HL-60 (cell line): ENCODE measurements at regions not wholly inside any gene's neighbourhood (a gene's known extent, or its start where the extent isn't known, plus 50 kb on each side); places are given as distances from the start of the nearest gene placed in this dataset.

ENCODE experiments used
- DNase-seq, 2 experiments: peaks; one replicate each; pipeline ENCODE4 v3.0.0-alpha.2; 2010 to 2020; ENCODE audit warnings: low read depth in 1 of 2, low spot score in 1 of 2
- H3K27ac ChIP-seq: fragments of 250-450 bp; sonication (Bioruptor Pico); replicated peaks from 2 replicates; pipeline ENCODE4 v1.5.1; 2020; ENCODE audit warnings: mild to moderate bottlenecking, moderate library complexity
- H3K27me3 ChIP-seq: fragments of 250-450 bp; sonication (Bioruptor Pico); 2 replicates; pipeline ENCODE4 v1.5.1; 2021; ENCODE audit warnings: mild to moderate bottlenecking, moderate library complexity; ENCODE audit not compliant: insufficient read depth, poor library complexity, severe bottlenecking
- H3K4me3 ChIP-seq: replicated peaks from 2 replicates; pipeline ENCODE4 v1.5.1; 2011; ENCODE audit warnings: mild to moderate bottlenecking, control low read depth, low read length; ENCODE audit not compliant: insufficient read depth
- CTCF ChIP-seq: IDR thresholded peaks from one replicate; pipeline ENCODE4 v1.5.1; 2011; ENCODE audit warnings: low read length, control low read depth, inconsistent platforms; ENCODE audit not compliant: insufficient read depth
- GABPA ChIP-seq: IDR thresholded peaks from 2 replicates; pipeline ENCODE4 v1.6.1; 2012; ENCODE audit warnings: low read depth
- POLR2AphosphoS5 ChIP-seq: IDR thresholded peaks from 2 replicates; pipeline ENCODE4 v1.6.1; 2012; ENCODE audit warnings: low read depth
- SPI1 ChIP-seq: IDR thresholded peaks from 2 replicates; pipeline ENCODE4 v1.6.1; 2012; ENCODE audit warnings: low read depth, mild to moderate bottlenecking, borderline replicate concordance
- TF ChIP-seq, protein P1 (sequence below): IDR thresholded peaks from 2 replicates; pipeline ENCODE4 v1.6.1; 2012; ENCODE audit warnings: low read depth; ENCODE audit not compliant: insufficient replicate concordance

GRCh38 chr9:120009856-120010255 lies 570.1 kb downstream of the CDK5RAP2 start:
- Histone ChIP-seq H3K4me3 (no peak overlapping the region), H3K27ac (no peak overlapping the region), H3K27me3 (no peaks in the 10 kb centered on the region)
- TF ChIP-seq CTCF, result no peak
- no peak for TF ChIP-seq POLR2AphosphoS5
- no peak for TF ChIP-seq SPI1
- no peak for TF ChIP-seq GABPA
- TF ChIP-seq, protein P1, sequence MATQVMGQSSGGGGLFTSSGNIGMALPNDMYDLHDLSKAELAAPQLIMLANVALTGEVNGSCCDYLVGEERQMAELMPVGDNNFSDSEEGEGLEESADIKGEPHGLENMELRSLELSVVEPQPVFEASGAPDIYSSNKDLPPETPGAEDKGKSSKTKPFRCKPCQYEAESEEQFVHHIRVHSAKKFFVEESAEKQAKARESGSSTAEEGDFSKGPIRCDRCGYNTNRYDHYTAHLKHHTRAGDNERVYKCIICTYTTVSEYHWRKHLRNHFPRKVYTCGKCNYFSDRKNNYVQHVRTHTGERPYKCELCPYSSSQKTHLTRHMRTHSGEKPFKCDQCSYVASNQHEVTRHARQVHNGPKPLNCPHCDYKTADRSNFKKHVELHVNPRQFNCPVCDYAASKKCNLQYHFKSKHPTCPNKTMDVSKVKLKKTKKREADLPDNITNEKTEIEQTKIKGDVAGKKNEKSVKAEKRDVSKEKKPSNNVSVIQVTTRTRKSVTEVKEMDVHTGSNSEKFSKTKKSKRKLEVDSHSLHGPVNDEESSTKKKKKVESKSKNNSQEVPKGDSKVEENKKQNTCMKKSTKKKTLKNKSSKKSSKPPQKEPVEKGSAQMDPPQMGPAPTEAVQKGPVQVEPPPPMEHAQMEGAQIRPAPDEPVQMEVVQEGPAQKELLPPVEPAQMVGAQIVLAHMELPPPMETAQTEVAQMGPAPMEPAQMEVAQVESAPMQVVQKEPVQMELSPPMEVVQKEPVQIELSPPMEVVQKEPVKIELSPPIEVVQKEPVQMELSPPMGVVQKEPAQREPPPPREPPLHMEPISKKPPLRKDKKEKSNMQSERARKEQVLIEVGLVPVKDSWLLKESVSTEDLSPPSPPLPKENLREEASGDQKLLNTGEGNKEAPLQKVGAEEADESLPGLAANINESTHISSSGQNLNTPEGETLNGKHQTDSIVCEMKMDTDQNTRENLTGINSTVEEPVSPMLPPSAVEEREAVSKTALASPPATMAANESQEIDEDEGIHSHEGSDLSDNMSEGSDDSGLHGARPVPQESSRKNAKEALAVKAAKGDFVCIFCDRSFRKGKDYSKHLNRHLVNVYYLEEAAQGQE, result no peak
- no peak for DNase-seq

GRCh38 chr9:120001536-120001935 lies 578.4 kb downstream of the CDK5RAP2 start:
- Histone ChIP-seq H3K27ac (no peak overlapping the region), H3K4me3 (no peak overlapping the region), H3K27me3 (no peaks in the 10 kb centered on the region)
- TF ChIP-seq POLR2AphosphoS5, result no peak
- no peak for TF ChIP-seq SPI1
- TF ChIP-seq, protein P1, result no peak
- no peak for TF ChIP-seq CTCF
- no peak for TF ChIP-seq GABPA
- DNase-seq, result no peak

GRCh38 chr9:119998614-119999013 lies 581.4 kb downstream of the CDK5RAP2 start:
- TF ChIP-seq POLR2AphosphoS5, result no peak
- no peak for TF ChIP-seq CTCF
- TF ChIP-seq GABPA, result no peak
- TF ChIP-seq, protein P1, result no peak
- TF ChIP-seq SPI1, result no peak
- Histone ChIP-seq H3K27me3 (no peaks in the 10 kb centered on the region), H3K27ac (no peak overlapping the region)

More at GRCh38 chr9:119998614-119999013, 581.4 kb downstream of the CDK5RAP2 start:
- no peak overlapping the region for H3K4me3 ChIP-seq
- DNase-seq, result no peak
